Activated CD4-positive, alpha-beta T cell treated with anti-CD3 and anti-CD28 coated beads, Interleukin-2, amount 50 U/mL, for 48 hours (primary cell): ENCODE measurements at regions not wholly inside any gene's neighbourhood (a gene's known extent, or its start where the extent isn't known, plus 50 kb on each side); places are given as distances from the start of the nearest gene placed in this dataset.
A peak's percentile ranks its signal among the peaks of the same experiment; 100 is the strongest.

Source experiments
- DNase-seq, 2 experiments: peaks; one replicate each; pipeline ENCODE4 v3.0.0-alpha.2; 2020

DNA sequence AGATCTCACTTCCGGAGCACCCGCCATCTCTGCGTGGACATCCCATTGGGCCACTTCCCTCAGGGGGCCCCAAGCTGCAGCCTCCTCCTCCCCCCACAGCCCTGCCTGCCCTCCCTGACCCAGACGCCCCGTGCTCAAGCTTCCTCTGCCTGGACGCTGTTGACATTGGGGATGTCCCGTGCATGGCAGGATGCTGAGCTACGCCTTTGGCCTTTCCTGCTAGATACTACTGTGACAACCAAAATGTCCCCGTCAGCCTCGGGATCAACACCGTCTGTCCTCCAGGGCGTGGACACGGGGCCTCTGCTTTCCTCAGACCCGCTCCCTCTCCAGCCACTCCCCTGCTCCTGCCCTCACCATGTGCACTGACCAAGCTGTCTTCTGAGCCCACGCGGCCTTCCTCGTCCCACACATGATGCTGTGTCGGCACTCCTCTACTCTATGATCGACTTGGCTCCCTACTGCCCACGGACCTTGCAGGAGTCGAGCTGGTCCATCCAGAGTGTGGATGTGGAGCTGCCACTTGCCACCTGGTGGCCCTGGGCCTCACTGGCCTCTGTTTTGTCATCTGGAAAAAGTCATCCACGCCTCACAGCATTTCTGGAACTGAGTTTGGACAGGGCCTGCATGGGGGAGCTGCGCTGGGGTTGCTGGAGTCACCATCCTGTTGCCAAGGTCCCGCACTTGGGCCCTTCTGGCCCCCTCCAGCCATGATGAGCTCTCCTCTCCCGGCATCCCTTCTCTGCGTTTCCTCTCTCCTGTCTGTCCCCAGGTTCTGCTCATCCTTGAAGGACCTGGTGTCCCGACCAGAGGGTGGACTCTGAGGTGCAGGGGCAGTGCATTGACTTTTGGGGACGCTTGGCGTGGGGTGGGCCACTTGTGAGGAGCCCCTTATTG is 221.7 kb upstream of the CIBAR2 start:
- no peak for DNase-seq

GRCh38 chr16:85334718-85335583 is 222.7 kb upstream of the CIBAR2 start:
- peak; percentile 22 to 27 for DNase-seq

GRCh38 chr16:85335584-85336491 is 223.6 kb upstream of the CIBAR2 start:
- no peak for DNase-seq

GRCh38 chr16:85337910-85338637 is 225.8 kb upstream of the CIBAR2 start:
- DNase-seq, result no peak

GRCh38 chr16:85338638-85338982 is 226.3 kb upstream of the CIBAR2 start:
- no peak for DNase-seq

DNA sequence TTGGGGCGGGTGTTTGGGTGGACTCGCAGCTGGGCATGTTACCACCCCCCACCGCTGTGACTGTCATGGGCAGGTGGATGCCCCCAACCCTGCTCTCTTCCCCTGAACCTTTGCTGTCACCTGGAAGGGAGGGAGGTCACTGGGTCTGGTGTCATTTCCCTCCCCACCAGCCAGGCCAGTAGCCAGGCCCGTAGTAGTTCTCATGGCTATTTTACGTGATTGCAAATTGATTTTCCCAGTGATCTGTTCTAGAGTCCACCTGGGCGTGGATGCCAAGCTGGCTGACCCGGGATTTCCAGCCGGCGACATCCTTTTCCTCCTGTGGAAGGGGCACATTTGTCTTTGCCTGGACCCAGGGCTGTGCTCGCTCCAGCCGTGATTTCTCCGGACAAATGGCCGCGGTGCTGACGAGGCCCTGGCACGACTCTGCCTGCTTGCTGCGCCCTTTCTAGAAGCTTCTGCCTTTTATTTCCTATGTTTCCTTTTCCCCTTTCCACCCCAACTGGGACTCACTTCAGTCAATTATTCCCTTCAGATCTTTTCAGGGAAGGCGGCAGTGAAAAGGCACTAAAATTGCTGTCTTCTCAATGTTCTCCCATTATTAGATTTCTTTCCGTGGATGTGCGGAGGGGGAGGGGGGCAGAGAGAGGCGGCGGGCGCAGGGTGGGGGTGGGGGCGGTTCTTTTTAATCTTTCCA is 226.9 kb upstream of the CIBAR2 start:
- DNase-seq, result no peak

- DNase-seq, result no peak
Measured at GRCh38 chr16:85341972-85342695, 229.9 kb upstream of the CIBAR2 start.

DNA sequence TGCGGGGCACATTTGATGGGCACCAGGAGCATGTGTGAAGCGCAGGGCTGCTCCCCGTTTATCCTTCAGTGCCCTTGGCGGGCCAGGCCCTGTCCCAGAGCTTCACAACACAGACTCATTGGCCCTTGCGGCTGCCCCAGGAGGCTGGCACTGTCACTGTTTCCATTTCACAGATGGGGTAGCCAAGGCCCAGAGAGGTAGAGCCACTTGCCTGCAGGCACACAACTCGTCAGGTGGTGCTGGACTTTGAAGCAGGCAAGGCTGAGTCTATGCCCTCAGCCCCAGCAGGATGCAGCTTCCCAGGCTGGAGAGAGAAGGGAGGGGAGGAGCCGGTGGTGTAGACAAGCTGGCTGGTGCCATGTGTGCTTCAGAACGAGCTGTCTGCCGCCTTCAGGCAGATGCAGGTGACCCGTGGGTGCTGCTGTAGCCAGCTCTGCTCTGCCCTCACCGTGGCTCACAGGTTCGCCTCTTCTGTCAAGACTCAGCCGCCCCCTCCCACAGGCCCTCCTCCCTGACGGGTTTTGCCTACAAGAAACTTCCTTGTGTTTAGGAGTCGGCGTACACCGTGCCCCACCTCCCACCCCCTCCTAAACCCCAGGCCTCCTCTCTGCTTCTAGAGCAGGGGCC is 232.3 kb upstream of the CIBAR2 start:
- no peak for DNase-seq

- DNase-seq, result no peak
Measured at GRCh38 chr16:85345129-85345639, 232.9 kb upstream of the CIBAR2 start.

DNA sequence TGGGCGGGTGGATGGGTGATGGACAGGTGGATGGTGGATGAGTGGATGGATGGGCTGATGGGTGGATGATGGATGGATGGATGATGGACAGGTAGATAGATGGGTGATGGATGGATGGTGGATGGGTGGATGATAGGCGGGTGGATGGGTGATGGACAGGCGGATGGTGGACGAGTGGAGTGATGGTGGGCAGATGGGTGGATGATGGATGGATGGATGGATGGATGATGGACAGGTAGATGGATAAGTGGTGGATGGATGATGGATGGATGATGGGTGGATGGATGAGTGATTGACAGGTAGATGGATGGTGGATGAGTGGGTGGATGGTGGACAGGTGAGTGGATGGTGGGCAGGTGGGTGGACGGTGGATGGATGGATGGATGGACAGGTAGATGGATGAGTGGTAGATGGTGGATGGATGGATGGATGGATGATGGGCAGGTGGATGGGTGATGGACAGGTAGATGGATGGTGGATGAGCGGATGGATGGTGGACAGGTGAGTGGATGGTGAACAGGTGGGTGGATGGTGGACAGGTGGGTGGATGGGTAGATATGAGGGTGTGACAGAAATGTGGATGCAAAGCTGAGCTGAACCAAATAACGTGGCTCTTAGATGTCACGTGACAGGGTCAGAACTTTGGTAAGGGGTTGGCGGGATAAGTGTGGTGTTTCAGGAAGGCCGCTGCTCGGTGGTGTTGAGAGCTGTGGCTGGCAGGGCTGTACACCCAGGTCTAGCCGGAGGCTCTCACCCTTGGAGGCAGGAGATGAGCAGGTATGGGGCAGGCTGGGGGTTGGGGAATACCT is 234.3 kb upstream of the CIBAR2 start:
- DNase-seq, result no peak

DNA sequence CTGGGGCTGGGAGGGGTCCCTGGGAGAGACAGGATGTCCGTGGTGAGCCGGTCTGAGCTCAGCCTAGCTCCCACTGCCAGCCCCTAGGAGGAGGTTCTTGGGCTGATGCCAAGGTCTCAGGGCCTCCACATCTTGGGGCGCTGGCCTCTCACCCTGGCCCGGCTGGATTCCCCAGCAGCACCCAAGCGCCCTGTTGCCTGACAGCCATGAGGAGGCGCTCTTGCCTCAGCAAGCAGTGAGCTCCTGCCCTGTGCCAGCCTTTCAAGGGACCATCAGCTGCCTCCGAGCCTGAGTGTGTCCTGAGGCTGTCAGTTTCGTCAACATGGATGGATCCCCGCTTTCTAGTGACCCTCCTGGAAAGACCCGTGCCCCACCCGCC is 234.9 kb upstream of the CIBAR2 start:
- DNase-seq, result no peak

- DNase-seq, result no peak
Measured at GRCh38 chr16:85348065-85348840, 236.0 kb upstream of the CIBAR2 start.

DNA sequence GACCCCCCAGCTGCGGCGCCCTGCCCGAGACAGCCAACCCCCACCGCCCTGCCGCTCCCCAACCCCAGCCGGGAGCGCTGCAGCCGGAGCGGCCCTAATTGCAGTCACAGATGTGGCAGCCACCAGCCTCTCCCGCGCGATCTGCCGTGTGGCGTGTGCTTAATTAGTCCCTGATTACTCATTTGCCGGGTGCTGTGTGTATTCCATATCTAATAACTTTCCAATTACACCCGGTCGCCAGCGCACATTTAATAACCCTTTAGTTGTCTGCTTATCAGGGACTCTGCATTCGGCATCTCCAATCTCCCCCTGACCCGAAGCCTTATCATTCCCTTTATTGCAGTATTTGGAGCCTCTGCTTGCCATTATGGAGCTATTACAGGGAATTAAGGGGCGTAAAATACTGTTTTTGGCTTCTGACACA is 236.7 kb upstream of the CIBAR2 start:
- DNase-seq, result no peak

DNA sequence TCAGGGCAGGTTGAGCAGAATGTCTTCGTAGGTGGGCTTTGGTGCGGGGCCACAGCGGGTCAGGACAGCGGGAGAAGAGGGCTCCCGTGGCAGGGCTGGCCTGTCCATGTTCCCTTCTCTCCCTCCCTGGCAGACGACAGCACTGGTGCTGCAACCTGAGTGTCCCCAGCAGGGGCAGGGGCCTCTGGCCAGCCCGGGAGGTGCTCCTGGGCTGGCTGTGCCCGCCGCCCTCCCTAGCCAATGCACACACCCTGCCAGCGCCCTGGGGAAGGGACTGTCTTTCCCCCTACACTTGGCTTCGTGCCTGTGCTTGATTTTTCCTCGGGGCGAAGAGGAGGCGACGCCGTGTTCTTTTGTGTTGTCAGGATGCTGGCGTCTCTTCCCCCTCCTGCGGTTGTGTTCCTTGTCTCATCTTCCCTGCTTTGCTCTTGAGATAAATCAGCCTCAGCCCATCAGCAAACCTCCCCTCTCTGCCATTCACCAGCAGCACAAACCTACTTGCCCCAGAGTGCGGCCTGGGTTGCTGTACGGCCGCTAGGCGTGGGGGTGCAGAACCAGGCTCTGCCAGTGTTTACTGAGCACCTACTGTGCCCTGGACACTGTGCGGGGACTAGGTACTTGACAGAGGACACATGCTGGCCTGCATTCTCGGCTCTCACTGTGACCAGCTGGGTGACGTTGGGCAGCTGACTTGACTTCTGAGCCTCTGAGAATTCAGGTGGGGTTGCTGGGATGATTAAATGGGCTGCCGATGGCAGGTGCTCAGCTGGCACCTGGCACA is 237.3 kb upstream of the CIBAR2 start:
- no peak for DNase-seq

- DNase-seq, result no peak
Measured at GRCh38 chr16:85350146-85350728, 238.0 kb upstream of the CIBAR2 start.

GRCh38 chr16:85350973-85351372 is 238.7 kb upstream of the CIBAR2 start:
- no peak for DNase-seq

DNA sequence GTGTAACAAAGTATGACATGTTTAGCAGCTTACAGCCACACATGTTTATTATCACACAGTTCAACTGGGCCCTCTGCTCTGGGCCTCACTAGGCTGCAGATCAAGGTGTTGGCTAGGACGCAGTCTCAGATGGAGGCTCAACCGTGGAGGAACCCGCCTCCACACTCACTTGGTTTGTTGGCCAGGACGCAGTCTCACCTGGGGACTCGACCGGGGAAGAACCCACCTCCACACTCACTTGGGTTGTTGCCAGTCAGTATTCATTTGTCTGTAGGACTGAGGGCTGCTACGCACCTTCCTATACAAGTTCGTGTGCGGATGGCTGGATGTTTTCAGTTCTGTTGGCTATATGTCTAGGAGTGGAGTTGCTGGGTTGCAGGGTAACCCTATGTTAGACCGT is 240.7 kb upstream of the CIBAR2 start:
- DNase-seq, result no peak
